IMR-90 (cell line): ENCODE measurements at regions not wholly inside any gene's neighbourhood (a gene's known extent, or its start where the extent isn't known, plus 50 kb on each side); places are given as distances from the start of the nearest gene placed in this dataset.

Source experiments
- ATAC-seq: fragments of 200-7000 bp; cut with Tn5 transposase; 2 replicates; pipeline ENCODE4 v1.9.1; 2020; ENCODE audit warnings: low read depth, mild to moderate bottlenecking, moderate library complexity
- BruUV-seq: library from RNA; stranded (reverse); fragments of 400-500 nt; replicated peaks from 2 replicates; lab custom pipeline; 2021; lab: Mats Ljungman, UMichigan
- CTCF ChIA-PET: fragments of 300-600 bp; formaldehyde crosslinking; extraction: SDS; loops from one replicate; lab custom pipeline; 2021; ENCODE audit warnings: antibody characterized with exemption; lab: Yijun Ruan, JAX
- POLR2A ChIA-PET: fragments of 300-600 bp; sonication (Branson Sonifier 250); formaldehyde crosslinking; loops from one replicate; lab custom pipeline; 2022; ENCODE audit warnings: antibody characterized with exemption; ENCODE audit not compliant: unreplicated experiment; lab: Charles Lee
- DNase-seq: peaks from one replicate; pipeline ENCODE4 v3.0.0; 2013
- H2AFZ ChIP-seq: replicated peaks from 2 replicates; pipeline ENCODE3; 2013; ENCODE audit warnings: low read length, mild to moderate bottlenecking; ENCODE audit not compliant: poor library complexity
- H2AK5ac ChIP-seq: 2 replicates; pipeline ENCODE4 v1.6.1; 2013; ENCODE audit warnings: low read depth, low read length, inconsistent platforms
- H2AK9ac ChIP-seq: replicated peaks from 2 replicates; pipeline ENCODE3; 2013; ENCODE audit warnings: mild to moderate bottlenecking, low read depth, low read length, moderate library complexity; ENCODE audit not compliant: poor library complexity
- H2BK120ac ChIP-seq: 2 replicates; pipeline ENCODE4 v1.6.1; 2013; ENCODE audit warnings: low read depth, low read length, inconsistent platforms
- H2BK15ac ChIP-seq: 3 replicates; pipeline ENCODE4 v1.6.1; 2013; ENCODE audit warnings: low read depth, low read length, inconsistent platforms
- H2BK20ac ChIP-seq: 2 replicates; pipeline ENCODE4 v1.6.1; 2013; ENCODE audit warnings: low read depth, mild to moderate bottlenecking, inconsistent platforms, low read length, moderate library complexity
- H2BK5ac ChIP-seq: 2 replicates; pipeline ENCODE4 v1.6.1; 2013; ENCODE audit warnings: mild to moderate bottlenecking, low read depth, low read length, inconsistent platforms; ENCODE audit not compliant: poor library complexity, severe bottlenecking
- H3K14ac ChIP-seq: replicated peaks from 2 replicates; pipeline ENCODE4 v1.6.1; 2013; ENCODE audit warnings: low read depth, low read length, inconsistent platforms
- H3K18ac ChIP-seq: 2 replicates; pipeline ENCODE4 v1.6.1; 2013; ENCODE audit warnings: low read depth, low read length, control low read depth
- H3K23ac ChIP-seq: 2 replicates; pipeline ENCODE4 v1.6.1; 2013; ENCODE audit warnings: low read depth, low read length, inconsistent platforms
- H3K27ac ChIP-seq: 2 replicates; pipeline ENCODE4 v1.5.1; 2013; ENCODE audit warnings: mild to moderate bottlenecking, control low read depth, low read length; ENCODE audit not compliant: insufficient read depth
- H3K27me3 ChIP-seq: 2 replicates; pipeline ENCODE4 v1.6.1; 2013; ENCODE audit warnings: low read length; ENCODE audit not compliant: control insufficient read depth, insufficient read depth
- H3K36me3 ChIP-seq: 2 replicates; pipeline ENCODE4 v1.6.1; 2013; ENCODE audit warnings: low read length, mixed read lengths; ENCODE audit not compliant: control insufficient read depth, insufficient read depth
- H3K4ac ChIP-seq: 2 replicates; pipeline ENCODE4 v1.6.1; 2013; ENCODE audit warnings: low read depth, low read length, inconsistent platforms
- H3K4me1 ChIP-seq: 2 replicates; pipeline ENCODE4 v1.6.1; 2013; ENCODE audit warnings: low read length, mixed read lengths; ENCODE audit not compliant: control insufficient read depth, insufficient read depth
- H3K4me2 ChIP-seq: 2 replicates; pipeline ENCODE4 v1.6.1; 2013; ENCODE audit warnings: low read depth, mild to moderate bottlenecking, control low read depth, low read length, moderate library complexity
- H3K4me3 ChIP-seq: 2 replicates; pipeline ENCODE4 v1.5.1; 2013; ENCODE audit warnings: low read depth, mild to moderate bottlenecking, control low read depth, low read length, moderate library complexity; ENCODE audit not compliant: insufficient read depth
- H3K56ac ChIP-seq: 2 replicates; pipeline ENCODE4 v1.6.1; 2013; ENCODE audit warnings: low read length, inconsistent platforms; ENCODE audit not compliant: insufficient read depth; ENCODE audit errors: extremely low read depth
- H3K79me1 ChIP-seq, 2 experiments: 2 replicates each; pipeline ENCODE4 v1.6.1; 2013; ENCODE audit warnings: low read length in 2 of 2, inconsistent platforms in 1 of 2, low read depth in 1 of 2
- H3K9ac ChIP-seq: 2 replicates; pipeline ENCODE4 v1.6.1; 2013; ENCODE audit warnings: low read depth, low read length, control low read depth
- H3K9me1 ChIP-seq: 2 replicates; pipeline ENCODE4 v1.6.1; 2013; ENCODE audit warnings: low read length, inconsistent platforms; ENCODE audit not compliant: insufficient read depth
- H3K9me3 ChIP-seq: 2 replicates; pipeline ENCODE4 v1.6.1; 2013; ENCODE audit warnings: low read length; ENCODE audit not compliant: control insufficient read depth, insufficient read depth
- H4K20me1 ChIP-seq: 2 replicates; pipeline ENCODE4 v1.6.1; 2013; ENCODE audit warnings: low read length, inconsistent platforms; ENCODE audit not compliant: insufficient read depth
- H4K5ac ChIP-seq: 2 replicates; pipeline ENCODE4 v1.6.1; 2013; ENCODE audit warnings: mild to moderate bottlenecking, low read depth, low read length, control low read depth
- H4K8ac ChIP-seq, 2 experiments: 2 replicates each; pipeline ENCODE4 v1.6.1; 2013; ENCODE audit warnings: low read depth in 2 of 2, low read length in 2 of 2, control low read depth in 1 of 2, inconsistent platforms in 1 of 2
- H4K91ac ChIP-seq: 2 replicates; pipeline ENCODE4 v1.6.1; 2013; ENCODE audit warnings: low read depth, low read length, inconsistent platforms; ENCODE audit not compliant: insufficient read depth
- BHLHE40 ChIP-seq: fragments of 150-350 bp; IDR thresholded peaks from 2 replicates; pipeline ENCODE4 v1.6.1; 2016; ENCODE audit warnings: mild to moderate bottlenecking, low read depth, low read length
- CEBPB ChIP-seq: IDR thresholded peaks from 2 replicates; pipeline ENCODE4 v1.6.1; 2012; ENCODE audit warnings: low read depth, low read length, improper control_type of control experiment
- CHD1 ChIP-seq: IDR thresholded peaks from 2 replicates; pipeline ENCODE4 v1.6.1; 2012; ENCODE audit warnings: low read depth, low read length, improper control_type of control experiment
- MAFK ChIP-seq: IDR thresholded peaks from 2 replicates; pipeline ENCODE4 v1.6.1; 2012; ENCODE audit warnings: low read depth, low read length, improper control_type of control experiment
- RAD21 ChIP-seq: IDR thresholded peaks from 2 replicates; pipeline ENCODE4 v1.6.1; 2012; ENCODE audit warnings: low read length, improper control_type of control experiment
- RFX5 ChIP-seq: IDR thresholded peaks from 2 replicates; pipeline ENCODE4 v1.8.0; 2012; ENCODE audit warnings: low read depth, mild to moderate bottlenecking, low read length, moderate library complexity
- USF2 ChIP-seq: fragments of 150-350 bp; IDR thresholded peaks from 2 replicates; pipeline ENCODE4 v1.6.1; 2017; ENCODE audit warnings: mild to moderate bottlenecking, antibody characterized with exemption, low read length, low read depth
- WGBS, 2 experiments: methylation state at CpG; one replicate each; pipeline versions ENCODE4 v1.1.5 to v1.1.7; 2013; ENCODE audit warnings: missing lambda C conversion rate in 2 of 2; ENCODE audit not compliant: insufficient read length in 1 of 2; ENCODE audit errors: extremely low coverage in 2 of 2; 5-methylcytosine and 5-hydroxymethylcytosine counted together
- dilution Hi-C: fragments of 300-500 bp; cut with HindIII; formaldehyde crosslinking; loops from one replicate; pipeline ENCODE4 v1.14.3; 2018; ENCODE audit warnings: low sequenced_read_pairs; ENCODE audit not compliant: unreplicated experiment
- in situ Hi-C: fragments of 300-500 bp; cut with MboI; formaldehyde crosslinking; loops from 3 replicates; pipeline ENCODE4 v1.14.3; 2019; ENCODE audit warnings: low sequenced_read_pairs, inconsistent platforms, mixed read lengths
- intact Hi-C: fragments of 100-400 bp; cut with micrococcal nuclease; formaldehyde crosslinking; loops from 2 replicates; pipeline ENCODE4 v1.10.0; 2022
- TF ChIP-seq, protein P1 (sequence below): conservative IDR thresholded peaks from 2 replicates; pipeline ENCODE4 v1.5.1; 2012; ENCODE audit warnings: mild to moderate bottlenecking, low read depth, low read length, improper control_type of control experiment

DNA sequence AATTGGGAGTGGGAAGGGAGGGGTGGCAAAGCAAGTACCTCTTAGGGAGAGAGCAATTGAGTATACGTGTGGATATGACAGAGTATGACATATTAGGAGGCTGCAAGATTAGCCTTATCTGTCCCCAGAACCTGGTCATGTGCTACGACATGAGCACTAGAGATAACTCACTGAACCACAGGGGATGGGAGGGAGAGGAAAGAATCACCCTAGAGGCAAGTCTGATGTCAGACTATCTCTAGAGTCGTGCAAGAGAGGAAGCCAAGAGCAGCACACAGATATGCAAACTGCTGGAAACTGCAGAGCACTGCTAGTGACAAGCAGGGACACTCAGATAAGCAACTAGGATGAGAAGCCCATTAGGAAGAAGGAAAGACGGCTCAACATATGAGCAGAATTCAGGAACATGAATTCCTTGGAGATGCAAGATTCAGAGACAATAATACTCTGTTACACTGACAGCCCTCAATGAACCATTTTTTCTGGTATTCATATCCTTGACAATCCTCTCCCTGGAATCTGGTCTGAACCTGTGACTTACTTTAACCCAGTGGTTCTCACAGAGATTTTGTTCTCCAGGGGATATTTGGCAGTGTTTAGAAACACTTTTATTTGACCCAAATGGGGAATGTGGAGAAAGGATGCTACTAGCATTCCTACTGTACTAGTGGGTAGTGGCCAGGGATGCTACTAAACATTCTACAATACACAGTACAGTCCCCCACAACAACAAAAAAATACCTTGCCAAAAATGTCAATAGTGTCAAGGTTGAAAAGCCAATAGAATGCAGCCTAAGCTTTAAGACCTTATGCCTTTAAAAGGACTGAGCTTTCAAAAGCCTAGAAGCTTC is 84.0 kb upstream of the BMP2K start:
- Histone ChIP-seq H2BK120ac (no peak overlapping the region), H3K27me3 (no peaks in the 10 kb centered on the region; the same call in 1 of the 2 replicates), H3K79me1 (no peaks in the 10 kb centered on the region), H4K8ac (no peak overlapping the region), H2AK9ac (no peak overlapping the region), H3K23ac (no peak overlapping the region), H3K9ac (no peak overlapping the region), H3K36me3 (no peaks in the 10 kb centered on the region), H2BK5ac (no peak overlapping the region), H2AFZ (no peak overlapping the region), H3K56ac (no peak overlapping the region), H2BK20ac (no peak overlapping the region), H2BK15ac (no peak overlapping the region), H2AK5ac (no peak overlapping the region), H4K20me1 (no peaks in the 10 kb centered on the region), H3K4ac (no peak overlapping the region), H3K18ac (no peak overlapping the region), H4K91ac (no peak overlapping the region), H4K5ac (no peak overlapping the region), H3K4me3 (no peak overlapping the region), H3K4me2 (no peak overlapping the region), H3K4me1 (peaks cover 2% of the 10 kb centered on the region; the same call in 1 of the 2 replicates), H3K27ac (no peak overlapping the region), H3K9me3 (no peaks in the 10 kb centered on the region), H3K9me1 (0 out of 2 replicates have a peak, but pooled peaks cover 3% of the 10 kb centered on the region), H3K14ac (no peak overlapping the region)
- dilution Hi-C loops (no loop called here), in situ Hi-C loops (no loop called here), intact Hi-C loops (no loop called here)
- peak; percentile 62 for ATAC-seq
- CTCF ChIA-PET, result no interaction called here
- TF ChIP-seq BHLHE40, result no peak
- TF ChIP-seq RFX5, result no peak
- no peak for TF ChIP-seq RAD21
- no peak for TF ChIP-seq MAFK
- TF ChIP-seq, protein P1, sequence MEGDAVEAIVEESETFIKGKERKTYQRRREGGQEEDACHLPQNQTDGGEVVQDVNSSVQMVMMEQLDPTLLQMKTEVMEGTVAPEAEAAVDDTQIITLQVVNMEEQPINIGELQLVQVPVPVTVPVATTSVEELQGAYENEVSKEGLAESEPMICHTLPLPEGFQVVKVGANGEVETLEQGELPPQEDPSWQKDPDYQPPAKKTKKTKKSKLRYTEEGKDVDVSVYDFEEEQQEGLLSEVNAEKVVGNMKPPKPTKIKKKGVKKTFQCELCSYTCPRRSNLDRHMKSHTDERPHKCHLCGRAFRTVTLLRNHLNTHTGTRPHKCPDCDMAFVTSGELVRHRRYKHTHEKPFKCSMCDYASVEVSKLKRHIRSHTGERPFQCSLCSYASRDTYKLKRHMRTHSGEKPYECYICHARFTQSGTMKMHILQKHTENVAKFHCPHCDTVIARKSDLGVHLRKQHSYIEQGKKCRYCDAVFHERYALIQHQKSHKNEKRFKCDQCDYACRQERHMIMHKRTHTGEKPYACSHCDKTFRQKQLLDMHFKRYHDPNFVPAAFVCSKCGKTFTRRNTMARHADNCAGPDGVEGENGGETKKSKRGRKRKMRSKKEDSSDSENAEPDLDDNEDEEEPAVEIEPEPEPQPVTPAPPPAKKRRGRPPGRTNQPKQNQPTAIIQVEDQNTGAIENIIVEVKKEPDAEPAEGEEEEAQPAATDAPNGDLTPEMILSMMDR, result no peak
- no peak for TF ChIP-seq CHD1
- no peak for TF ChIP-seq USF2
- TF ChIP-seq CEBPB, result no peak
- 53% methylated on average over 3 of the region's 4 CpGs; no CpG with 5 or more reads in 1 of the 2 experiments for WGBS, 2 experiments
- BruUV-seq, result no TSS peak
- POLR2A ChIA-PET, result no interaction called here
- DNase-seq, result peak; percentile 16
